NCI-H345 treated with DMSO at 0.1 percent for 48 hours (cell line): ENCODE measurements at regions not wholly inside any gene's neighbourhood (a gene's known extent, or its start where the extent isn't known, plus 50 kb on each side); places are given as distances from the start of the nearest gene placed in this dataset.
"Not testable (repeated sequence)": the region's sequence is repeated elsewhere in the genome, so short reads cannot be mapped to it uniquely, and the experiment has no call there.

ENCODE experiments used
- DNase-seq: peaks from one replicate; lab custom pipeline; 2025; ENCODE audit not compliant: unreplicated experiment; lab: John Stamatoyannopoulos, UW

GRCh38 chr3:106920609-106921008 lies 456.6 kb upstream of the CCDC54 start:
- no peak for DNase-seq

GRCh38 chr3:106929081-106929480 lies 448.2 kb upstream of the CCDC54 start:
- DNase-seq = no peak

GRCh38 chr3:106930086-106930485 lies 447.2 kb upstream of the CCDC54 start:
- no peak for DNase-seq

DNA sequence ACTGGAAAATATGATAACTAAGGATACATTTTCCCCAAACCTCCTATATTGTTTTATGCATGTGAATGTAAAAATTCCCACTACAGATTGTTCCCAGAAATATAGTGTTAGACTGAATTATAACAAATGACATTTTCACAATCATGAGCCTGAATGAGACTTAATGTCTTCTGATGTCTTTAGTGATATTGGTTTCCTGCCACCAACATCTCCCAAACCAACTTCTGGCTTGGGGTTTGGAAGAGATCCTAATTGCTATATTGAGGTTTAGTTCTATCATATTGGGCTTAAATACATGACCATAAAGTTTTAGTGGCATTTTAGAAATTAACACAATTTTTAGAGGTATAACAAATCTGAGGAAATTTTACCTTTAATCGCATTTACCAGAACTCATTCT lies 445.3 kb upstream of the CCDC54 start:
- DNase-seq = no peak

GRCh38 chr3:106936337-106936736 lies 440.9 kb upstream of the CCDC54 start:
- no peak for DNase-seq

- no peak for DNase-seq
Observed at GRCh38 chr3:106942051-106942450, 435.2 kb upstream of the CCDC54 start.

DNA sequence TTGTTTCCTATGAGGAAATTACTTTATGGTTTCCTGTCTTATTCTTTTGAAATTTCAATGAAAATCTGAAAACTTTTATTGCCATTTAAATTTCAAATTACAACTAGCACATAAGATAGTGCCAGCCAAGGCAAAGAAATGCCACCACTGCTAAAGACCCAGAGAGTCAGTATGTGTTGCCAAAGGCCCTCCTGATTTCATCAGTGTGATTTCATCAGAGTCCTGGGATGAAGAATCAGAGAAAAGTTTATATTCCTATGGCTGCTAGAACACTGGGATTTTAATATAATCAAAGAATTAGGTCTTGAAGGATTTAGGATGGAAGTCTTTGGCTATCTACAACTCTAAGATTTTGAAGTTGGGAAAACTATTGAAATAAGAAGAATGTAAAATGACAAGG lies 434.2 kb upstream of the CCDC54 start:
- no peak for DNase-seq

DNA sequence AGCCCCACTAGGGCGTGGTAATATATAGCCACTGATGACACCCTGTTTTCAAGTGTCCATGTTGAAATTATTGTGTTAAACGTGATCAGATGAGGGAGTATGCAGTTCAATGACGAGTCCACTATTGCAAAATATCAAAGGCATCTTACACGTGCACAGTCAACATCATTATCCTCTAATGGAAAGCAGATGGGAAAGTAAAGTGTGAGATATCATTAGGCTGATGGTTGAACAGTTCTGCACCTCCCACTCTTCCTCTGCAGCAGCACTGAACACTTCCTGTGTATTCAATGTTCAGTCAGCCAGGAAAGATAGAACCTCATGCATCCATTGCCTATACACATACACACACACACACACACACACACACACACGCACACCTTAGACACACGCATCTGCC lies 431.8 kb upstream of the CCDC54 start:
- no peak for DNase-seq

- no peak for DNase-seq
Observed at GRCh38 chr3:106946866-106947265, 430.4 kb upstream of the CCDC54 start.

DNA sequence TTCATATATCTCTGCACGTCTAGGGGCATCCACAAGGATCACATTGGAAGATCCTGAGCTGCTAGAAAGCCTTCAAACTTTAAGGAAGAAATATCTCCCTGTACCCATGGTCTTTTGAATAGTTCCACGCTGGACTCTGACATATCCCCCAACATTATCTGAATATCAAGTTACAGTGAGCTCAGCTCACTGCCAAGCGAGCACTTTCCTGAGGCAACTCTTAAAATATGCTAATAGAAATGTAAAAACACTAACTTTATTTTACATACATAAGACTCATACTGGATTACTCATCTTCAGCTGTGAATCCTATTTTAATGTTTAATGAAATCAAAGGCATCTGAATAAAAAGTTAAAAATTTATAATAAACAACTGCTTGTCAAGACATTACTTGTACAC lies 420.2 kb upstream of the CCDC54 start:
- no peak for DNase-seq

GRCh38 chr3:106962993-106963392 lies 414.2 kb upstream of the CCDC54 start:
- no peak for DNase-seq

- no peak for DNase-seq
Observed at GRCh38 chr3:106963442-106963841, 413.8 kb upstream of the CCDC54 start.

DNA sequence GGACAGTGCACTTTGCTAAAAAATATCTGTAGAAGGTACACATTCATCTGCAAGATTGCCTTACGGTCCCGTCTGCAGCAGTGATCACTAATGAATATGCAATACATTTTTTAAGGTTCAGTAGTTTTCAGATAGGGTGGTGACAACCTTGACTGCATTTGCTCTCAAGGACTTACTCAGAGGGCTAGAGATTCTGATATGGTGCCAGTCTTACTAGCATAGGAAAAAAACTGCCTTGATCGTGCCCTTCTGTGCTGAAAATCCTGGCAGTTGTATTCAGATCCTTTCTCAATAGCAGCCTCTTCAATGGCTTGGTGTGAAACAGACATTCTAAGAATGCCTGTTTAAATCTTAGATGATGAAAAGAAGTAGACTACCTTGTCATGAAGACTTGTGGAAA lies 411.9 kb upstream of the CCDC54 start:
- DNase-seq = no peak

- DNase-seq = no peak
Observed at GRCh38 chr3:106969596-106969995, 407.6 kb upstream of the CCDC54 start.

- no peak for DNase-seq
Observed at GRCh38 chr3:106981392-106981791, 395.8 kb upstream of the CCDC54 start.

DNA sequence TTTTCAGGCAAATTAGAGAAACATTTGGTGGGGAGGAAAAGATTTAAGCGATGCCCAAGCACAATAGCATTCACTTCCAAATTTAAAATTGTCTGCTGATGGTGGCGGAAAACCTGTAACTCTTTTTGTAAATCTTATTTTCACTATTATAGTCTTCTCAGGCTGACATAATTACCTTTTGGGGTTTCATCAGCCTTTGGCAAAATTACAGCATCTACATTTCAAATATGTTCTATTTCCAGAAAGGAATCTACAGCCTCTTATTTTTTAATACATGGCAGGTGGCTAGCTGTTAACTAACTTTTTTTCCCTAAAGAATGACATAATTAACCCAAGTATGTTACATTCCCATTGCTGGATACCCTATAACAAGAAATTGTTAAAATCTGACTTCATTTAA lies 391.5 kb upstream of the CCDC54 start:
- no peak for DNase-seq

DNA sequence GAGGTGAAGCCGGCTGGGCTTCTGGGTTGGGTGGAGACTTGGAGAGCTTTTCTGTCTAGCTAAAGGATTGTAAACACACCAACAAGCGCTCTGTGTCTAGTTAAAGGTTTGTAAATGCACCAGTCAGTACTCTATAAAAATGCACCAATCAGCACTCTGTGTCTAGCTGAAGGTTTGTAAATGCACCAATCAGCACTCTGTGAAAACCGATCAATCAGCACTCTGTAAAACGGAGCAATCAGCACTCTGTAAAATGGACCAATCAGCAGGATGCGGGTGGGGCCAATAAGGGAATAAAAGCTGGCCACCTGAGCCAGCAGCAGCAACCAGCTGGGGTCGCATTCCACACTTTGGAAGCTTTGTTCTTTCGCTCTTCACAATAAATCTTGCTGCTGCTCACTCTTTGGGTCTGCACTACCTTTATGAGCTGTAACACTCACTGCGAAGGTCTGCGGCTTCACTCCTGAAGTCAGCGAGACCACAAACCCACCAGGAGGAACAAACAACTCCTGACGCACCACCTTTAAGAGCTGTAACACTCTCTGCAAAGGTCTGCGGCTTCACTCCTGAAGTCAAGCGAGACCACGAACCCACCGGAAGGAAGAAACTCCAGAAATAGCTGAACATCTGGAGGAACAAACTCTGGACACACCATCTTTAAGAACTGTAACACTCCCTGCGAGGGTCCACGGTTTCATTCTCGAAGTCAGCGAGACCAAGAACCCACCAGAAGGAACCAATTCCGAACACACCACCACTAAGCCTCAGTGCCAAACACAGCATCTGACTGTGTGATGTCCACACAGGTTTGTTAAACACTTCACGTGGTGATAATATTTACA lies 378.2 kb upstream of the CCDC54 start:
- DNase-seq = not testable (repeated sequence)

DNA sequence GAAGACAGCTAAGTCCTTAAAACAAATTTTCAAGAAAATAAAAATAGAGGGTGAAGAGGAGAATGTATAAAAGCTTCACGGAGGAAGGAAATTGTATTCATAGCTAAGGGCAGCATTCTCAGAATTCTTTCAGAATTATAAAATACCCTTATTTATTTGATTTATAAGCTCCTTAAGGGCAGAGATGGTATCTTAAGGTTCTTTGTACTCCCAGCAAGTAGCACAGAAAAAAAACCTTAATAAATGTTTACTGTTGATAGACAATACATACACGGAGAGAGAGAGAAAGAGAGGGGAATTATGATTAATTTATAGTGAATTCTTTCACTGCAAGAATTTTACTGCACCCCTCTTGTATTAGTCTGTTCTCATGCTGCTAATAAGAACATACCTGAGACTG lies 375.6 kb upstream of the CCDC54 start:
- no peak for DNase-seq

- DNase-seq = not testable (repeated sequence)
Observed at GRCh38 chr3:107005352-107005751, 371.9 kb upstream of the CCDC54 start.

- no peak for DNase-seq
Observed at GRCh38 chr3:107008213-107008612, 369.0 kb upstream of the CCDC54 start.

DNA sequence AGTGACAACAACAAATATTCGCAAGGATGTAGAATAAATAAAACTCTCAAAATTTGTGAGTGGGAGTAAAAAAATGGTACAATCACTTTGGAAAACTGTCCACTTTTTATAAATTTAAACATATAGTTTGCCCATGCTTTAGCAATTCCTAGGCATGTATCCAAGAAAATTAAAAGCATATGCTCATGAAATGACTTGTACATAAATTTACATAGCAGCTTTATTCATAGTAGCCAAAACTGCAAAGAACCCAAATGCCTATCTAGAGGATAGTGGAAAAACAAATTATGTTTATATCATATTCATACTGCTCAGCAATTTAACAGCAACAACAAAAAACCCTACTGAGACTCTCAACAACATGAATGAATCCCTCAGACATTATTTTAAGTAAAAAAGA lies 363.6 kb upstream of the CCDC54 start:
- DNase-seq = no peak

GRCh38 chr3:107024551-107025026 lies 352.6 kb upstream of the CCDC54 start:
- DNase-seq = no peak

GRCh38 chr3:107025961-107026360 lies 351.3 kb upstream of the CCDC54 start:
- DNase-seq = no peak
